Pulmonary artery endothelial cell (primary cell): ENCODE measurements at regions not wholly inside any gene's neighbourhood (a gene's known extent, or its start where the extent isn't known, plus 50 kb on each side); places are given as distances from the start of the nearest gene placed in this dataset.

Experiments used
- DNase-seq: peaks from one replicate; pipeline ENCODE4 v3.0.0-alpha.2; 2011; ENCODE audit warnings: low read depth, low spot score

- DNase-seq = no peak
Observed at GRCh38 chr3:170732660-170733245, 137.2 kb downstream of the RPL22L1 start.

GRCh38 chr3:170731281-170731680, 138.7 kb downstream of the RPL22L1 start:
- DNase-seq = no peak

- DNase-seq = no peak
Observed at GRCh38 chr3:170730071-170730812, 139.8 kb downstream of the RPL22L1 start.

- DNase-seq = no peak
Observed at GRCh38 chr3:170728181-170728580, 141.8 kb downstream of the RPL22L1 start.

- DNase-seq = no peak
Observed at GRCh38 chr3:170727754-170728153, 141.9 kb upstream of the SLC7A14 start.

GRCh38 chr3:170726976-170727661, 141.2 kb upstream of the SLC7A14 start:
- DNase-seq = no peak

- DNase-seq = no peak
Observed at GRCh38 chr3:170725285-170725731, 139.4 kb upstream of the SLC7A14 start.

GRCh38 chr3:170724599-170725280, 138.9 kb upstream of the SLC7A14 start:
- DNase-seq = no peak

GRCh38 chr3:170723241-170723640, 137.4 kb upstream of the SLC7A14 start:
- no peak for DNase-seq

GRCh38 chr3:170721563-170721962, 135.7 kb upstream of the SLC7A14 start:
- DNase-seq = no peak

- DNase-seq = no peak
Observed at GRCh38 chr3:170719300-170719699, 133.4 kb upstream of the SLC7A14 start.

- no peak for DNase-seq
Observed at GRCh38 chr3:170718848-170719247, 133.0 kb upstream of the SLC7A14 start.

GRCh38 chr3:170717410-170718402, 131.8 kb upstream of the SLC7A14 start:
- DNase-seq = no peak

- no peak for DNase-seq
Observed at GRCh38 chr3:170716172-170716805, 130.4 kb upstream of the SLC7A14 start.

- no peak for DNase-seq
Observed at GRCh38 chr3:170714562-170715535, 129.0 kb upstream of the SLC7A14 start.

- DNase-seq = no peak
Observed at GRCh38 chr3:170714122-170714521, 128.2 kb upstream of the SLC7A14 start.

GRCh38 chr3:170713653-170714052, 127.8 kb upstream of the SLC7A14 start:
- DNase-seq = no peak

GRCh38 chr3:170712798-170713197, 126.9 kb upstream of the SLC7A14 start:
- no peak for DNase-seq

GRCh38 chr3:170712336-170712735, 126.5 kb upstream of the SLC7A14 start:
- no peak for DNase-seq
